ENCODE measurements at regions not wholly inside any gene's neighbourhood (a gene's known extent, or its start where the extent isn't known, plus 50 kb on each side); places are given as distances from the start of the nearest gene placed in this dataset.

- no peak for TF ChIP-seq RAD21 (IDR thresholded peaks at IDR 0.05)
- no peak for TF ChIP-seq GABPA (IDR thresholded peaks at IDR 0.05 in 1 of 2, conservative IDR thresholded peaks at IDR 0.05 in 1 of 2)
- TF ChIP-seq RXRA (IDR thresholded peaks at IDR 0.05): no peak
- no peak for TF ChIP-seq CTCF (IDR thresholded peaks at IDR 0.05; ENCODE audit: low read depth, low read length, missing input control)
- no peak for TF ChIP-seq JUND (IDR thresholded peaks at IDR 0.05)
These were observed 492.5 kb upstream of the CFAP20DC start for GRCh38 chr3:59542276-59542675.
